ENCODE measurements at regions not wholly inside any gene's neighbourhood (a gene's known extent, or its start where the extent isn't known, plus 50 kb on each side); places are given as distances from the start of the nearest gene placed in this dataset.

GRCh38 chr21:28227881-28228635 is 764.6 kb downstream of the LTN1 start:
- TF ChIP-seq CTCF (IDR thresholded peaks at IDR 0.05): no peak
- no peak for TF ChIP-seq POLR2A (IDR thresholded peaks at IDR 0.05)
- no peak for TF ChIP-seq POLR2AphosphoS5 (IDR thresholded peaks at IDR 0.05)

Measured in transverse colon (tissue), 4 donors.